Loucy (cell line): ENCODE measurements at regions not wholly inside any gene's neighbourhood (a gene's known extent, or its start where the extent isn't known, plus 50 kb on each side); places are given as distances from the start of the nearest gene placed in this dataset.

Experiments used
- EZH2phosphoT487 ChIP-seq: fragments of 200-600 bp; IDR thresholded peaks from 2 replicates; pipeline ENCODE4 v1.6.1; 2018; ENCODE audit warnings: antibody characterized with exemption, mild to moderate bottlenecking, moderate library complexity, borderline replicate concordance
- TF ChIP-seq, protein P1 (sequence below): fragments of 200-600 bp; sonication (generic); conservative IDR thresholded peaks from 2 replicates; pipeline ENCODE4 v1.5.1; 2014; ENCODE audit warnings: mild to moderate bottlenecking, antibody characterized with exemption, low read length

DNA sequence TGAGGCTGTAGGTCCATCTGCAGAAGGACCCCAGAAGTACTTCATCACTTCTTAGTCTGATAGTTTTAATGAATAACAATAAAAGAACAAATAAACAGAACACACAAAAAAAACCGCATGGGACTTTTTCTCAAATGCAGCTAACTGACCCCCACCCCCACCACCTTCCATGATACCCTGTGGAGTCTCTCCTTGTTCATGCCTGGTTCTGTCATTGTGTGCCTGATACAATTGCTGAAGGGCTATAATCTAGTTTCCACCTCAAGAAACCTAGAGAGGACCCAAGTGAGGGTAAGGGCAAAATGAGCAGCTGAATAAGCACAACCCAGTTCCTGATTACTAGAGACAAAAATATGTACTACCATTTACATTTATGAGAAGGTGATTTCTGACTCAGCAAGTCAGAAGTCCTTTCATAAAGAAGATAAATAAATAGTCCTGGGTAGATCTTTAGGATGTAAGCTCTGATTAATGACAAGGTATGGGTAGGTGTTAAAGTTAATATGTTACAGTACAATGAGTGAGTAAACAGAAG is 155.1 kb downstream of the TMA16 start:
- TF ChIP-seq, protein P1, sequence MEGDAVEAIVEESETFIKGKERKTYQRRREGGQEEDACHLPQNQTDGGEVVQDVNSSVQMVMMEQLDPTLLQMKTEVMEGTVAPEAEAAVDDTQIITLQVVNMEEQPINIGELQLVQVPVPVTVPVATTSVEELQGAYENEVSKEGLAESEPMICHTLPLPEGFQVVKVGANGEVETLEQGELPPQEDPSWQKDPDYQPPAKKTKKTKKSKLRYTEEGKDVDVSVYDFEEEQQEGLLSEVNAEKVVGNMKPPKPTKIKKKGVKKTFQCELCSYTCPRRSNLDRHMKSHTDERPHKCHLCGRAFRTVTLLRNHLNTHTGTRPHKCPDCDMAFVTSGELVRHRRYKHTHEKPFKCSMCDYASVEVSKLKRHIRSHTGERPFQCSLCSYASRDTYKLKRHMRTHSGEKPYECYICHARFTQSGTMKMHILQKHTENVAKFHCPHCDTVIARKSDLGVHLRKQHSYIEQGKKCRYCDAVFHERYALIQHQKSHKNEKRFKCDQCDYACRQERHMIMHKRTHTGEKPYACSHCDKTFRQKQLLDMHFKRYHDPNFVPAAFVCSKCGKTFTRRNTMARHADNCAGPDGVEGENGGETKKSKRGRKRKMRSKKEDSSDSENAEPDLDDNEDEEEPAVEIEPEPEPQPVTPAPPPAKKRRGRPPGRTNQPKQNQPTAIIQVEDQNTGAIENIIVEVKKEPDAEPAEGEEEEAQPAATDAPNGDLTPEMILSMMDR = no peak
- no peak for TF ChIP-seq EZH2phosphoT487
